HCT116 (cell line): ENCODE measurements at regions not wholly inside any gene's neighbourhood (a gene's known extent, or its start where the extent isn't known, plus 50 kb on each side); places are given as distances from the start of the nearest gene placed in this dataset.

Experiments used
- ATAC-seq: fragments of 200-7000 bp; cut with Tn5 transposase; 2 replicates; pipeline ENCODE4 v1.9.1; 2020; ENCODE audit warnings: mild to moderate bottlenecking, moderate library complexity
- BruUV-seq: library from RNA; stranded (reverse); fragments of 400-500 nt; replicated peaks from 2 replicates; lab custom pipeline; 2021; lab: Mats Ljungman, UMichigan
- CTCF ChIA-PET: fragments of 300-600 bp; sonication (Branson Sonifier 250); formaldehyde crosslinking; loops from one replicate; lab custom pipeline; 2021; ENCODE audit warnings: antibody characterized with exemption; lab: Charles Lee
- POLR2A ChIA-PET: fragments of 300-600, 350-600 bp; sonication (Branson Sonifier 250); formaldehyde crosslinking; loops from one replicate; lab custom pipeline; 2021; ENCODE audit warnings: antibody characterized with exemption; lab: Charles Lee
- RAD21 ChIA-PET, 2 experiments: fragments of 300-600 bp; sonication (Branson Sonifier 250); formaldehyde crosslinking; loops; one replicate each; lab custom pipeline; 2023; ENCODE audit warnings: low total read pairs in 2 of 2; ENCODE audit not compliant: uncharacterized antibody in 2 of 2, unreplicated experiment in 2 of 2, low non-redundant PET in 1 of 2; lab: Charles Lee
- DNase-seq: peaks from one replicate; pipeline ENCODE4 v3.0.0-alpha.2; 2010; ENCODE audit warnings: low read depth, low spot score
- H2AFZ ChIP-seq: fragments of 200-600 bp; shearing (Covaris generic), sonication (generic); 2 replicates; pipeline ENCODE4 v1.6.1; 2017; ENCODE audit warnings: low read depth, mixed run types, mixed read lengths, antibody characterized with exemption, low read length; ENCODE audit not compliant: poor library complexity, severe bottlenecking
- H3K27ac ChIP-seq: 2 replicates; pipeline ENCODE4 v1.5.1; 2012; ENCODE audit warnings: low read depth, low read length
- H3K27me3 ChIP-seq: fragments of 200-600 bp; sonication (generic); 2 replicates; pipeline ENCODE4 v1.6.1; 2016; ENCODE audit warnings: mixed run types, low read length, mixed read lengths; ENCODE audit not compliant: insufficient read depth
- H3K36me3 ChIP-seq, 2 experiments: fragments of 200-500 bp in 1 of 2; fragments of 200-600 bp in 1 of 2; sonication (Bioruptor generic) in 1 of 2; sonication (generic) in 1 of 2; 2 replicates each; pipeline versions ENCODE4 v1.5.1 to v1.6.1; 2014 to 2016; ENCODE audit warnings: low read length in 2 of 2, inconsistent platforms in 1 of 2, mixed read lengths in 1 of 2, mixed run types in 1 of 2; ENCODE audit not compliant: insufficient read depth in 2 of 2, control insufficient read depth in 1 of 2
- H3K4me1 ChIP-seq, 2 experiments: fragments of 200-600 bp in 1 of 2; sonication (generic) in 1 of 2; 2 replicates each; pipeline versions ENCODE4 v1.5.1 to v1.6.1; 2012 to 2017; ENCODE audit warnings: low read length in 2 of 2, inconsistent platforms in 1 of 2, mild to moderate bottlenecking in 1 of 2, mixed read lengths in 1 of 2, mixed run types in 1 of 2, moderate library complexity in 1 of 2; ENCODE audit not compliant: insufficient read depth in 2 of 2, control insufficient read depth in 1 of 2
- H3K4me2 ChIP-seq: fragments of 200-600 bp; sonication (generic); 2 replicates; pipeline ENCODE4 v1.6.1; 2017; ENCODE audit warnings: mixed run types, low read length, mixed read lengths
- H3K4me3 ChIP-seq, 2 experiments: fragments of 200-600 bp in 1 of 2; sonication (generic) in 1 of 2; replicated peaks in 1 of 2; 2 replicates each; pipeline ENCODE4 v1.5.1; 2011 to 2016; ENCODE audit warnings: low read length in 2 of 2, control low read depth in 1 of 2, low read depth in 1 of 2, mild to moderate bottlenecking in 1 of 2, mixed read lengths in 1 of 2, mixed run types in 1 of 2
- H3K79me2 ChIP-seq: fragments of 200-600 bp; sonication (generic); 2 replicates; pipeline ENCODE4 v1.6.1; 2017; ENCODE audit warnings: mild to moderate bottlenecking, mixed run types, low read length, moderate library complexity, mixed read lengths; ENCODE audit not compliant: insufficient read depth
- H3K9ac ChIP-seq: fragments of 200-600 bp; sonication (generic); 2 replicates; pipeline ENCODE4 v1.6.1; 2016; ENCODE audit warnings: low read length, mixed read lengths
- H3K9me2 ChIP-seq: fragments of 200-600 bp; sonication (generic), shearing (Covaris generic); 2 replicates; pipeline ENCODE4 v1.6.1; 2017; ENCODE audit warnings: mixed run types, mild to moderate bottlenecking, moderate library complexity; ENCODE audit not compliant: insufficient read depth
- H3K9me3 ChIP-seq, 2 experiments: fragments of 200-500 bp in 1 of 2; fragments of 200-600 bp in 1 of 2; sonication (Bioruptor generic) in 1 of 2; sonication (generic) in 1 of 2; 2 replicates each; pipeline ENCODE4 v1.6.1; 2014 to 2017; ENCODE audit warnings: low read length in 2 of 2, mixed read lengths in 2 of 2, inconsistent platforms in 1 of 2, low read depth in 1 of 2, mild to moderate bottlenecking in 1 of 2, mixed run types in 1 of 2, moderate library complexity in 1 of 2; ENCODE audit not compliant: control insufficient read depth in 1 of 2, insufficient read depth in 1 of 2
- H4K20me1 ChIP-seq: fragments of 200-600 bp; sonication (generic), shearing (Covaris generic); 2 replicates; pipeline ENCODE4 v1.6.1; 2017; ENCODE audit warnings: mixed run types, mild to moderate bottlenecking, moderate library complexity; ENCODE audit not compliant: insufficient read depth
- ATF3 ChIP-seq: IDR thresholded peaks from 2 replicates; pipeline ENCODE4 v1.6.1; 2012
- CBX3 ChIP-seq: IDR thresholded peaks from 2 replicates; pipeline ENCODE4 v1.6.1; 2012; ENCODE audit warnings: low read depth
- CEBPB ChIP-seq: IDR thresholded peaks from 2 replicates; pipeline ENCODE4 v1.6.1; 2012; ENCODE audit warnings: low read depth
- CTCF ChIP-seq, 3 experiments: fragments of 200-600 bp in 1 of 3; sonication (generic) in 1 of 3; IDR thresholded peaks in 2 of 3; conservative IDR thresholded peaks in 1 of 3; 2 replicates each; pipeline ENCODE4 v1.5.1; 2012 to 2017; ENCODE audit warnings: low read depth in 2 of 3, low read length in 2 of 3, antibody characterized with exemption in 1 of 3, borderline replicate concordance in 1 of 3, control low read depth in 1 of 3, mild to moderate bottlenecking in 1 of 3, mixed read lengths in 1 of 3, mixed run types in 1 of 3, moderate library complexity in 1 of 3; ENCODE audit not compliant: insufficient read depth in 1 of 3
- ELF1 ChIP-seq: IDR thresholded peaks from 2 replicates; pipeline ENCODE4 v1.6.1; 2012; ENCODE audit warnings: low read depth, borderline replicate concordance
- EZH2 ChIP-seq: fragments of 200-600 bp; sonication (generic); IDR thresholded peaks from 2 replicates; pipeline ENCODE4 v1.6.1; 2017; ENCODE audit warnings: antibody characterized with exemption, mixed run types
- FOSL1 ChIP-seq: IDR thresholded peaks from 2 replicates; pipeline ENCODE4 v1.6.1; 2012; ENCODE audit warnings: low read depth
- POLR2A ChIP-seq: IDR thresholded peaks from 2 replicates; pipeline ENCODE4 v1.7.0; 2011; ENCODE audit warnings: borderline replicate concordance; ENCODE audit not compliant: insufficient read depth, insufficient read length; ENCODE audit errors: extremely low read depth
- SP1 ChIP-seq: IDR thresholded peaks from 2 replicates; pipeline ENCODE4 v1.6.1; 2012; ENCODE audit warnings: low read depth
- SRF ChIP-seq: IDR thresholded peaks from 2 replicates; pipeline ENCODE4 v1.6.1; 2012; ENCODE audit warnings: low read depth
- YY1 ChIP-seq: IDR thresholded peaks from 2 replicates; pipeline ENCODE4 v1.6.1; 2011; ENCODE audit warnings: low read length, low read depth, moderate library complexity, mild to moderate bottlenecking; ENCODE audit not compliant: insufficient replicate concordance; ENCODE audit errors: extremely low read depth
- ZBTB33 ChIP-seq: IDR thresholded peaks from 2 replicates; pipeline ENCODE4 v1.6.1; 2011; ENCODE audit warnings: mild to moderate bottlenecking, low read length, moderate library complexity; ENCODE audit not compliant: insufficient replicate concordance; ENCODE audit errors: extremely low read depth
- ZNF274 ChIP-seq: fragments of 200-500 bp; sonication (Bioruptor generic); IDR thresholded peaks from 2 replicates; pipeline ENCODE4 v1.6.1; 2014; ENCODE audit warnings: mild to moderate bottlenecking, low read depth, low read length, inconsistent platforms
- intact Hi-C: fragments of 100-400 bp; cut with micrococcal nuclease; formaldehyde crosslinking; loops from 2 replicates; pipeline ENCODE4 v1.10.0; 2022

- H3K4me3 ChIP-seq, result no peak overlapping the region
- H3K9me2 ChIP-seq, result no peaks in the 10 kb centered on the region
- no peaks in the 10 kb centered on the region for H3K36me3 ChIP-seq
- POLR2A ChIA-PET, result no interaction called here
- H3K9me3 ChIP-seq, result no peaks in the 10 kb centered on the region; a peak in 1 of 4 replicates
- intact Hi-C loops, result no loop called here
- no peaks in the 10 kb centered on the region for H3K27me3 ChIP-seq
- H3K27ac ChIP-seq, result no peak overlapping the region
- no peaks in the 10 kb centered on the region for H3K4me1 ChIP-seq
- no peak overlapping the region for H2AFZ ChIP-seq
- H3K79me2 ChIP-seq, result no peaks in the 10 kb centered on the region
- TF ChIP-seq EZH2 (no peak), CBX3 (no peak), SP1 (no peak), ZNF274 (no peak), CTCF (IDR thresholded peaks at IDR 0.05 in 2 of 3, conservative IDR thresholded peaks at IDR 0.05 in 1 of 3; ENCODE audit: borderline replicate concordance in 1 of 3, insufficient read depth in 1 of 3, low read depth in 2 of 3, low read length in 2 of 3) (no peak), SRF (no peak), YY1 (no peak), ZBTB33 (no peak), ATF3 (no peak), ELF1 (no peak), FOSL1 (no peak), POLR2A (no peak), CEBPB (no peak)
- TF ChIP-seq, all 23 proteins: peak for 0
- Histone ChIP-seq H3K4me2 (no peak overlapping the region), H4K20me1 (no peaks in the 10 kb centered on the region), H3K9ac (no peak overlapping the region)
- RAD21 ChIA-PET, result no interaction called here
- no TSS peak for BruUV-seq
- DNase-seq (no peak), ATAC-seq (no peak)
- CTCF ChIA-PET, result no interaction called here
Measured at GRCh38 chr9:22773501-22774220, 327.0 kb downstream of the DMRTA1 start.
